CD4-positive, alpha-beta T cell treated with Interleukin-15 for 1 hour (primary cell): ENCODE measurements at regions not wholly inside any gene's neighbourhood (a gene's known extent, or its start where the extent isn't known, plus 50 kb on each side); places are given as distances from the start of the nearest gene placed in this dataset.

Source experiments
- DNase-seq: peaks from one replicate; pipeline ENCODE4 v3.0.0-alpha.2; 2020

- DNase-seq = no peak
These were observed 267.6 kb downstream of the SETD4 start for GRCh38 chr21:35792569-35793305.

- DNase-seq = no peak
These were observed 268.6 kb downstream of the SETD4 start for GRCh38 chr21:35791541-35792325.

- DNase-seq = no peak
These were observed 276.6 kb downstream of the SETD4 start for GRCh38 chr21:35783721-35784120.

GRCh38 chr21:35782667-35783066 lies 277.7 kb downstream of the SETD4 start:
- DNase-seq = no peak

DNA sequence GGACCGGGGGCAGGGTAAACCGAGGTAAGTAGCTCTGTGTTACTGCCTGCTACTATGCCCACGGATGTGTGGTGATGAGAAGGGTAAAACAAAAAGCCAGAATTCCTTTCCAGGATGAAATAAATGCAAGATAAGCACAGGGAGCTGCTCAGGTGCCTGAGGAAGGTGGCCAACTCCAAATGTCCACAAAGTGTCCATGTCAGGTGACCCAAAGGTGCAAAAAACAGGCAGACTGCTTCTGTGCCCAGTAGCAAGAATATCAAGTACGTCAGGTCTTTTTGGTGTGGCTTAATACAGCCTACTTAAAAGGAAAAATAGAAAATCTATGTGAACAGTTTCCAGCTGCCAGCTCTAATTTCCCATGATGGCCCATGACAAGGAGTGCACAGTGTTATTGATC lies 279.3 kb downstream of the SETD4 start:
- no peak for DNase-seq

GRCh38 chr21:35779690-35780570 lies 280.4 kb downstream of the SETD4 start:
- no peak for DNase-seq

GRCh38 chr21:35779167-35779566 lies 281.2 kb downstream of the SETD4 start:
- no peak for DNase-seq

- no peak for DNase-seq
These were observed 283.2 kb downstream of the SETD4 start for GRCh38 chr21:35777081-35777480.

GRCh38 chr21:35775778-35776544 lies 284.4 kb downstream of the SETD4 start:
- no peak for DNase-seq

DNA sequence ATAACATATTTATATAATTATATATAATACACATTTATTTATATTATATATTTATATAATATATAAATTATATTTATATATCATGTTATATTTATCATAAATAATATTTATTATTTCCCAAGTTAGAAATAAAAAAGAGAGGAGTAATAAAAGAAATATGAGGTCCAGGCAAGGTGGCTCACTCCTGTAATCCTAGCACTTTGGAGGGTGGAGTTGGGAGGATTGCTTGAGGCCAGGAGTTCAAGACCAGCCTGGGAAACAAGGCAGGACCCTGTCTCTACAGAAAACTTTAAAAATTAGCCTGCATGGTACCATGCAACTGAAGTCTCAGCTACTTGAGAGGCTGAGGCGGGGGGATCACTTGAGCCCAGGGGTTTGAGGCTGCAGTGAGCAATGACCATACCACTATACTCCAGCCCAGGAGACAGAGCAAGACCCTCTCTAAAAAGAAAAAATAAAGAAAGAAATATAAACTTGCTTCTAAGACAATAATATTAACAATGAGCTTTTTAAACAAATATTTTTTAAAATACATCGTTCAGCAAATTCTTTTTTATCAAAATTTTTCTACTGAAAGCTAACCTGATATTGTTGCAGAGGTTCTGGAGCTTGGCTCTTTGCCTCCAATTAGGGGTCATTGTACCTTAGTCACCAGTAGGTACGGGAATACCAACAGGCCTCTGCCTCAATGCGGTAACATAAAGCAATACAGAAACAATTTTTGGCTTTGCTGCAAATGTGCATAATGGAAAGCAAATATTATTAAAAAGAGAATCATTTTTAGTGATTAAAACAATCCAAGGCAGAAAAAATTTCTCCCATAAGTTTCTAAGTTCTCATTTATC lies 290.0 kb downstream of the SETD4 start:
- DNase-seq = no peak

DNA sequence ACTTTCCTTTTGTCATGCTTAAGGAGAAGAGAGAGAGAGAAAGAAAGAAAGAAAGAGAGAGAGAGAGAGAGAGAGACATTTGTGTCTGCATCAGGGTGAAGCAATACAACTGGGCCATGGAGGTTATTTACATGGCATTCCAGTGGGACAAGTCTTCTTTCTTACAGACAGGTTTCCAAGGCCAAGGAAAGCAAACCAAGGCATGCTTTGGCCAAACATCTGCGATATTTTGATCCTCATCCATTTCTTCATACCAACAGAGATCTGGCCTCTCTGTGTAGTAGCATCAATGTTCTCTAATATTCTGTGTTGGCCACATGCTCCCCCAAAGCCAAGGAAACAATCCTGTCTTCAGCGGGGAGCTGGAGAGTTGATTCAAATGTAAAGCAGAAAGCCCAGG lies 292.1 kb downstream of the SETD4 start:
- DNase-seq = no peak

DNA sequence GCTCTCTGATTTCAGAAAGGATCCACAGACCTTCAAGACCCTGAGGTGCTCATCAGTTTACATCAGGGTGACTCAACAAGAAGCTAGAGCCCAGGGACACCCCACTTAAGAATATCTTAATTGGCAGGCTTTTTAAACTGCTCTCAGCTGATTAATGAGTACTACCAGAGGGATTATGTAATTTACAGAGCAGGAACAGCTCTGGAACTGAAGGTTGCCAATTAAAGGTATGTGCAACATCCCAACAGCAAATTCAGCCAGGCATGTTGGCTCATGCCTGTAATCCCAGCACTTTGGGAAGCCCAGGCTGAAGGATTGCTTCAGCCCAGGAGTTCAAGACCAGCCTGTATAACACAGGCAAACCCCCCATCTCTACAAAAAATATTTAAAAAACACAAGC lies 295.7 kb downstream of the SETD4 start:
- no peak for DNase-seq

GRCh38 chr21:35764077-35764476 lies 296.2 kb downstream of the SETD4 start:
- DNase-seq = no peak

DNA sequence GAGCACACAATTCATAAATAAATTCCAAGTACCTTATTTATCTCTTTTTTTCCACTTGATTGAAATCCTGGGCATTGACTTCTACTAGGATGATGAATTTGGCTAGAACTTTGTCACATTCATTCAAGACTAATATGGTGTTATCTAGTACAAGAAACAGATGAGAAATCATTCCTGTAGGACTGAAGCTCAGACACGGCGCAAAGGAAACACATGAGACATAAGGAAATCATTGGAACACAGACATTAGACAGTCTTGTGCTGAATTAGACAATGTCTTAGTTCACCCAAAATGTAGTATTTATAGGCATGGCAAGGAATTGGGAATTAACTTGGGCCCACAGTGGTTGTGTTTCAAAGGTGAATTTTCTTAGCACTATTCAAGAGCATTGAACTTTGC lies 305.7 kb downstream of the SETD4 start:
- no peak for DNase-seq

DNA sequence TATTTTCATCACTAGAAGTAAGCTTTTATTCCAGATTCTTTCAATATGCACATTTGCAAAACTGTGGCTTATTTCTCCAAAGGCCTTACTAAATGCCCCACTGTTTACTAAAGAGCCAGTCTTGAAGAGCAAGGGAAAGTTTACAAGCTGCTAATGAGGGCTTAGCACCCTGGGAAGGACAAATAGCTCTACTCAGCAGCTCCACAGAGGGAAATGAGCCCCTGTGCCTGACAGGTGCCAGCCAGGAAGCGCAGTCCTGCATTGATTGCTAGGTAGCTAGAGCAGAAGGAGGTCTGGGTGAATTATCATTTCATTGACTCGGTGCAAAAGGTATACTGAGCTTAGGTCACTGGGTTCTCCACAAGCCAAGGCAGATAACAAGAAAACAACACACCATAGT lies 307.0 kb downstream of the SETD4 start:
- no peak for DNase-seq

- no peak for DNase-seq
These were observed 309.2 kb downstream of the SETD4 start for GRCh38 chr21:35751171-35751570.

DNA sequence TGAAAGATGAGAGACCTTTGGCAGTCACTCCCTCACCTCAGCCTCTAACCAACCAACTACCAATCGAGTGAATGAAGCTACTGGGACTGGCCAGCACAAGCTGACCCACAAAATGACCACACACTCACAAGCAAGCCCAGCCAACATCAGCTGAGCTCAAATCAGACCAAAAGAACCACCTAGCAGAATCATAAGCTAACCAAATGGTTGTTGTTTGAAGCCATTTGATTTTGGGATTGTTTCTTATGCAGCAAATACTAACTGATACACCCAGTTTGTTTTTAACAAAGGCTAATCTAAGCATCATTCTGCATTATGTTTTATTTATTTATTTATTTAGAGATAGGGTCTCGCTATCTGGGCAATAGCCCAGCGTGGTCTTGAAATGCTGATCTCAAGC lies 310.4 kb downstream of the SETD4 start:
- DNase-seq = no peak

GRCh38 chr21:35748678-35749314 lies 311.5 kb downstream of the SETD4 start:
- no peak for DNase-seq

GRCh38 chr21:35743571-35743970 lies 316.8 kb downstream of the SETD4 start:
- no peak for DNase-seq

GRCh38 chr21:35738347-35738961 lies 321.9 kb downstream of the SETD4 start:
- DNase-seq = no peak

DNA sequence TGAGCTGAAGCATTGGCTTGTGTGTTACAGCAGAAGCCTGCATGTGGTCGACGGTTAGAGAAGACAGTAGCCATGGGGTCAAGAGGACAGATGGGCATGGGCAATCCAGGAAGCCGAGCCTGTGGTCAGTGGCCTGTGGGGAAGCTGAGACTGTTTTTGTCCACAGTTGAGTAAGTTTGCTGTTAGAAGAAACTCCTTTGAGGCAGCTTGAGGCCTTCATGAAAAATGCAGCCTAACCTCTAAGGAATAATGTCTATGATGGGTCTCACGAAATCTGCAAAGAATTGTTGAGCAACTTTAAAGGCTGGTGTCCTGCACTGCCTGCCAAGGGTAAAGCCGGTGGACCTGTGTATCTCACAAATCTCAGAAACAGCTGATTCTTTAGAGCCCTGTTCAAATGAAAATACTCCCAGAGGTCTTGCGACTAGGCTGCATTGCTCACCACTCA lies 322.4 kb downstream of the SETD4 start:
- no peak for DNase-seq
